Stimulated activated CD8-positive, alpha-beta memory T cell treated with anti-CD3 and anti-CD28 coated beads, Interleukin-7, amount 100 ng/mL, for 4 hours (primary cell): ENCODE measurements at regions not wholly inside any gene's neighbourhood (a gene's known extent, or its start where the extent isn't known, plus 50 kb on each side); places are given as distances from the start of the nearest gene placed in this dataset.

Experiments
- DNase-seq, 2 donors: peaks; one replicate each; pipeline ENCODE4 v3.0.0-alpha.2; 2020; ENCODE audit warnings: low read depth in 2 of 2

GRCh38 chr7:41795276-41795833 lies 92.5 kb upstream of the INHBA start:
- DNase-seq: no peak

- no peak for DNase-seq
Observed at GRCh38 chr7:41793556-41793955, 90.7 kb upstream of the INHBA start.

GRCh38 chr7:41792120-41792519 lies 89.2 kb upstream of the INHBA start:
- DNase-seq: no peak

GRCh38 chr7:41788556-41788955 lies 85.7 kb upstream of the INHBA start:
- no peak for DNase-seq

GRCh38 chr7:41787651-41788350 lies 84.9 kb upstream of the INHBA start:
- DNase-seq: no peak

GRCh38 chr7:41786944-41787343 lies 84.1 kb upstream of the INHBA start:
- no peak for DNase-seq

- DNase-seq: no peak
Observed at GRCh38 chr7:41786404-41786803, 83.5 kb upstream of the INHBA start.

- no peak for DNase-seq
Observed at GRCh38 chr7:41785840-41786239, 83.0 kb upstream of the INHBA start.

- DNase-seq: no peak
Observed at GRCh38 chr7:41785265-41785664, 82.4 kb upstream of the INHBA start.

GRCh38 chr7:41779918-41780317 lies 77.0 kb upstream of the INHBA start:
- DNase-seq: no peak

GRCh38 chr7:41777894-41778596 lies 75.2 kb upstream of the INHBA start:
- no peak for DNase-seq

GRCh38 chr7:41774966-41775365 lies 72.1 kb upstream of the INHBA start:
- no peak for DNase-seq

- no peak for DNase-seq
Observed at GRCh38 chr7:41773756-41774155, 70.9 kb upstream of the INHBA start.

- no peak for DNase-seq
Observed at GRCh38 chr7:41771717-41772116, 68.8 kb upstream of the INHBA start.

GRCh38 chr7:41769162-41769561 lies 66.3 kb upstream of the INHBA start:
- DNase-seq: no peak

GRCh38 chr7:41763626-41764025 lies 60.7 kb upstream of the INHBA start:
- DNase-seq: no peak

GRCh38 chr7:41762641-41763040 lies 59.8 kb upstream of the INHBA start:
- no peak for DNase-seq

GRCh38 chr7:41760293-41760692 lies 57.4 kb upstream of the INHBA start:
- no peak for DNase-seq

- DNase-seq: no peak
Observed at GRCh38 chr7:41758321-41758720, 55.4 kb upstream of the INHBA start.

- DNase-seq: no peak
Observed at GRCh38 chr7:41756650-41757182, 53.8 kb upstream of the INHBA start.

- no peak for DNase-seq
Observed at GRCh38 chr7:41755096-41755495, 52.2 kb upstream of the INHBA start.

- no peak for DNase-seq
Observed at GRCh38 chr7:41754046-41754445, 51.2 kb upstream of the INHBA start.
